MV-4-11 (cell line): ENCODE measurements at regions not wholly inside any gene's neighbourhood (a gene's known extent, or its start where the extent isn't known, plus 50 kb on each side); places are given as distances from the start of the nearest gene placed in this dataset.

ENCODE experiments used
- DNase-seq: peaks from one replicate; lab custom pipeline; 2025; lab: John Stamatoyannopoulos, UW

DNA sequence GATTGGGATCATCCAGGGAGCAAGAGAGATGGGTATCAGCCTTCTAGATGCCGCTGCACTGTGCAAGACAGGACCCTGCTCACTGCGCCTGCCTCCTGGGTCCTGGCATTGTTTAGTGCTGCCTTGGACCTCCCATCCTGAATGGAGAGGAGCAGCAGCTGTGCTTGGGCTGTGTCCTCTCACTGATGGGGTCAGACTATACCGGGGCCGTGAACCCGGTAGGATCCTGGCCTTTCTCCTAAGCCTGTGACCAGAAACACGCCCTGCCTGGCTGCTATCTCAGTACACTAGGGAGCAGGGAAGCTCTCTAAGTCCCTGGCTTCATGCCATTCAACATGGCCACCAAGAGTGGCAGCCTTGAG lies 309.4 kb upstream of the ZNF32 start:
- DNase-seq = no peak

DNA sequence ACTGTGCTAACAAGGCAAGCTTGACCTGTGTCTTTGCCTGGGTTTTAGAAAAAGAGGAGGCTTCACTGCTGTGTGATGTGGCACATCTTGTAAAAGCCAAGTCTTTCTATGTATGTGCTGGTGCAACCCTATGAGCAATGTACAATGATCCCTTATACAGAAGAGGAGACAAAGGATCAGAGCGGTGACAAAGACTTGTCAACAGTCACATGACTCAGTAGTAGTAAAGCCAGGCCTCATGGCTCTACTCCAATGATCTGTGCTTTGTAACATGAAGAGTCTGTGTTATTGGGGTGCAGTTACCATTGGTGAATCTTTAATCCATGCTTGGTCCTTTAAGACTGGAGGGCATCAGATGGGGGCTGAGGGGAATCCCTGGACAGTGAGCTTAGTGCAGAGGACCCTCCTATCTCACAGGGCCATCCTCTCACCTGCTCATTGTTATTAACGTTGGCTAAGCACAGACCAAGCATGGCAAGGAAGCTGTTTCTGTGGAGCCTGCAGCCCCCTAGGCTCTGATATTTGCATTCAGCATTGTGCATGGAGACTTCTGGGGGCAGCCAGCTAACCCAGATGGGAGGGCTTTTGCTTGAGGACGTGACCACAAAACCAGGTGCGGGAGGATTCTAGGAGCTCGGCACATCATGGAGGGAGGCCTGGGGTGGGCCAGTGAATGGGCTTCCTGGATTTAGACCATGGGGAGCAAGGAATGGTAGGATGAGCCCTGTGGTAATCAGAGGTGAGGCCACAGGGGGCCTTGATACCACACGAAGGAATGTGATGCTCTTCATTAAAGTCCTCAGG lies 308.8 kb upstream of the ZNF32 start:
- DNase-seq = no peak

DNA sequence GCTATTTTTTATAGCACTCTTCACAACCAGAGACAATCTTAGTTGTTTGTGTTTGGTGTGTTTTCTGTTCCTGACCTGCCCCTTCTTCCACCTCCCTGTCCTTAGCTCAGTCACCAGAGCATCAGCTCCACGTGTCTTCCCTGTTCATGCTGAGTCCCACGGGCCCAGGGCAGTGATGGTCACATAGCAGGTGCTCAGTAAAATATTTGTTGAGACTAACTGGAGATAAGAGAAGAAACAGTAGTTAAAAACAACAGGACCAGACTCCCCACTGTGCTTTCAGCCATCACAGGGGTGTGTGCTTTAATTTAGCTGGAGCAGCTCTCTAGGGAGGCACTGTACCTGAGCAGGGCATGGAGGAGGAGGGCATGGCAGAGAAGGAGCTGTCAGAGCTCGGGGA lies 307.3 kb upstream of the ZNF32 start:
- no peak for DNase-seq

DNA sequence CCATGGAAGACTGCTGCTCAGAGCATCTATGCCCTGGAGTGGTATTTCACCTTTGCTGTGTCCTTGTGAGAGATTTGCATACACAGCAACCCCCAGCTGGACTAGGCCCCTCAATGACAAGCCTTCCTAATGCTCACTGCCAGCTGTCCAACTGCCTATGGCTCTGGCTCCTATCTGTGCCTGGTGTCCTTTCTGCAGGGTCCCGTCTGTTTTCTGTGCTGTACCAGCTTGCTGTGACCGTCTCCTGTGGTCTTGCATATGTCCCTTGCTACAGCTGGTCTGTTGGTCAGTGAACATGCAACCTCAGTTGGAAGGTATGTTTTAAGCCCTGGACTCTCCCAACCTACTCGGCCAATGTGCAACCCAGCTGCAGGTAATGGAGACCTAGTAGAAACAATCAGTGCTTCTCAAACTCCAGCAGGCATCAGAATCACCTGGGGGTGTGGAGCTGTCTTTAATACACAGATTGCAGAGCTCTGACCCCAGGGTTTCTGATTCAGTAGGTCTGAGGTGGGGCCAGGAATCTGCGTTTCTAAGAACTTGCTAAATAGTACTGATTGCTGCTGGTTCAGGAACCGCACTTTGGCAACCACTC lies 306.4 kb upstream of the ZNF32 start:
- DNase-seq = no peak

DNA sequence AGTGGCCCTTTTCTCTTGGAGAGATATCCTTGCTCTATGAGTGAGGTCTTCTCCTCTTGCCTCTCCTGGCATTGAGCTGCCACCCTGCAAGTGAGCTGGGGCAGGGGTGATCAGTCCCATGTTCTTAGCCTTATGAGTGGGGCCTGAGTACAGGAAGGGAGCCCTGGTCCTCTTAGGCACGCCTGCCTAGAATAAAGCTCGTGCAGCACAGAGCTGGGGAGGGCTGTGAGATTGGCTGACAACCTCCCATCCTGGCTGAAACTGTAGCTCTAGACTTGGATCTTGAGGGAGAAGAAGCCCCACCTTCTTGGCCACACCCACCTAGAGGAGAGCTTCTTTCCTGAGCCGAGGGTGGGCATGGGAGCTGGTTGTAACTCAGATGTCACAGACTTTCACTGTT lies 305.0 kb upstream of the ZNF32 start:
- DNase-seq = no peak

DNA sequence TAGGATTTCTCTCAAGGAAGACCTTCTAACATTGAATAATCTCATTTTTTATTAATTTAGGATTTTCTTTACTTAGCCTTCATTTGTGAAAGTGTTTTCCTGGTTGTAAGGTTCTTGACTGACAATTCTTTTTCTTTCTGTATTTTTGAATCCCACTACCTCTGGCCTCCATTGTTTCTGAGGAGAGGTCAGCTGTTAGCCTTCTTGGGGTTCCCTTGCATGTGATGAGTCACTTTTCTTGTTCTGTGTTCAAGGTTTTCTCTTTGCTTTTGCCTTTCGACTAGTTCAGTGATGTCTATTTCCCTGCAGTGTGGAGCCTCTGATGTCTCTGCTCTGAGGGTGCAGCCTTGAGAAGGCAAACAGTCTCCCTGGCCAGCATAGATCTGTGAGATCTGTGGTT lies 304.1 kb upstream of the ZNF32 start:
- no peak for DNase-seq

DNA sequence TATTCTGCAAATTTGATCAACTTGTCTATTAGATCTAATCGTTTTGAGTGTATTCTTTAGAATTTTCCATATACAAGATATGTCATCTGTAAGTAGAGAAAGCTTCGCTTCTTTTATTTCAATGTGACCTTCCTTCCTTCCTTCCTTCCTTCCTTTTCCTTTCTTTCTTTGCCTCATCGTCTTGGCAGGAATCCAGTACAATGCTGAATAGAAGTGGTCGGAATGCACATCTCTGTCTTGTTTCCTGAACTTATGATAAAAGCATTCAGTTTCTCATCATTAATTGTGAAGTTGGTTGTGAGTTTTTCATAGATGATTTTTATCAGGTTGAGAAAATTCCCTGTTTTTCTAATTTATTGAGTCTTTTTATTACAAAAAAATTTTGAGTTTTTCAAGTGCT lies 300.7 kb upstream of the ZNF32 start:
- DNase-seq = no peak

DNA sequence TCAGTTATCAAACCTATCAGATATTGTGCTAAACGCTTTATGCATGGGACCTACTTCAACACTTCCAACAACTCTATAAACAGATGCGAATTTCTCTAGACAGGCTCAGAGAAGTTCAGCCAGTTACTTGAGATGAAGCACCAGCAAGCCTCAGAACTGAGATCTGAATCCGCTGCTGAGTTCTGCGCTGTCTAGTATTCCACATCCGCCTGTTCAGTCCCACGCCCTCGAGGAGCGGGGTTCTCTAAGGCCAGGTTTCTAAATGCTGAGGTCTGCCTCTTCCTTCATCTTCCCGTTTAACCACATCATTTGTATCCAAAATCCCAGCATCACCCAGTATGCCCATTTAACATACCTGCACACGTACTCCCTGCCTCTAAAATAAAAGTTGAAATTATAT lies 297.8 kb upstream of the ZNF32 start:
- no peak for DNase-seq

DNA sequence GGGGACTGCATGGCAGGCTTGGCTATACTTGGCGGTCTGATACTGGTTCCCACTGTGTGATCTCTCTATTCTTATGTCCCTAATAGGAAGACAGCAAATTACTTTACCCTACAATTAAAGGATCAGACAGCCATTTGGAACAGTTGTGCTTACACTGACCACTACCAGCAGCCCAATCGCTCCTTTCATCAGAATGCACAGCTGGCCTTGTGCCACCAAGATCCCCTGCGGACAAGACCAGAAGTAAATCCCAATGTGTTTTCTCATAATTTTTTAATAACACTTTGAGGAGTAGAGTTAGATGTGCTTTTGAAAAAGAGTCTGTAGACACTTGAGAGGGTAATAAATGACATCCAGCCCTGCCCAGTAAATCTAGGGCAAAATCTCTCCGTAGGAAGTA lies 297.2 kb upstream of the ZNF32 start:
- DNase-seq = no peak

DNA sequence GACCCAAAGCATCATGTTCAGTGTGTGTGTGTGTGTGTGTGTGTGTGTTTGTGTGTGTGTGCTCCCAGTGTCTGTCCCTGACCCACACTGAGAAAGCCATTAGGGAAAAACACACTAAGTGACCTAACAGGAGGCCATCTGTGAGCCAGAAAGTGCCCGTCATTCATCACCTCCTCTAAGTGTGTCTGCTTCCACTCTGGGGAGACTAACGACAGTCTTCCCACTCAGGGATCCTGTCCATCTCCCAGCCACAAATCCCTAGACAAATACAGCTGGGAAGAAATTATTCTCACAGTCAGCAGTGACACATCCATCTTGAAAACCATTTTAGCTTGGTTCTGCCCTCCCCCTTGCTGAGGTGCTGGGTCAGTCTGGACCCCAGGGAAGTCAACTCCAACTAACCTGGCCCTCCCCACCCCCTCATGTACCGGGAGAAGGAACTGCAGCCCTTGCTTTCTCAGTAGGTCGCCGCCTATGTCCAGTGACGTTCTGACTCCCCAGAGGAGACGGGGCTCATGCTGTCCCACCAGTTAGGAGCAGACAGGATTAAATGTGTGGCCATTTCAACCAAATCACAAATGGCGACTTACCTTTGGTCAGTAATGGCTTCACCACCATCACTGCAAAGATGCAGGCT lies 296.5 kb upstream of the ZNF32 start:
- no peak for DNase-seq

DNA sequence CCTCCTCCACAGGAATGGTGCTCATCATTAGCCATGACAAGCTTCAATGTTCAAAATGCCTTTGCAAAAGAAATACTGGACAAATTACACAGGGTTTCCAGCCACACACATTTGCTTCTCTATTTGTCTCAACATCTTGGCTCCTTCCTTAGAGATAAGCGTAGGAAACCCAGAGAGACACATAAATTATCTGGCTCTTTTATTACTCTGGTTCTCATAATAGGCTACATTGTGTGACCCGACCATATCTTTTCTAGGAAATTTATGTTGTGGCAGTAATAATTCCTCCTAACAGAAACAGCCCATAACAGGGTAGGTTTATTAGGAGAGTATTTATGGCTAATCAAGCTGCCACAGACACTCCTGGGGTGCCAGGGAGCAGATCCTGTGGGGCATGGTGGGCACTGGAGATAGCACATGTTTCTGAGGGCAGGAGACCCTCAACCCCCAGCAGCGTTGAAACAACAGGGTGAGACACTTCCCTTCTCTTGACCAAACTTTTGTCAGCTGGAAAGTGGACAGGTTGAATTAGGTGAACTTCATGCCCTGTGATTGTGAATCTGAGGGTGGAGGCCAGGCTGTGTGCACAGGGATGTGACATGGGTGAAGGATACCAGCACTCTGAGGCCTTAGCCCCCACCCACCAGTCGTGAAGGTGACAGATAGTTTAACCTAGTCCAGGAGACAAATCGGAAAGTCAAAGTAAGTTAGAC lies 295.9 kb upstream of the ZNF32 start:
- no peak for DNase-seq

DNA sequence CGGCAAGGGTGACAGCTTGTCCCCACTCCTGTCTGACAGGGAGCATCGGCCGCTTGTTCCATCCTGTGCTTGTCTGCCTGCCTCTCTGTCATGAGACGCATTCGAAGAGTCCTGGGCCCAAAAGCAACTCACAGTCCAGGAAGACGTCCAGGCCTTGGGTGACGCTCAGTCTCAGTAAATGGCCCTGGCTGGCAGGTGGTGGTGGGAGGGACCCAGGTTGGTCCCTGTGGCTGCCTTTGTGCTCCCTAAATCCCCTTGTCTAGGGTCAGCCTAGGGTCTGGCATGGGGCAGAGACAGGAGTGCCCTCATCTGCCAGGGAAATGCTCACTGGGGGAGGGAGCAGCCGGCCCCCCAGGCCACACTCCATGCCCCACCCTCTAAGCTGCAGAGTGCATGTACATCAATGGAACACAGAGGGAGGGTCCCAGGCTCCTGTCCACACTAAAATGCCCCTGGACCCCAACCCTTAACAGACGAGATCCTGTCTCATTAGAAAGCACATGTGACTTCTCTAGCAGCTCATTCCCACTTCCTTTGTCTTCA lies 295.2 kb upstream of the ZNF32 start:
- no peak for DNase-seq

DNA sequence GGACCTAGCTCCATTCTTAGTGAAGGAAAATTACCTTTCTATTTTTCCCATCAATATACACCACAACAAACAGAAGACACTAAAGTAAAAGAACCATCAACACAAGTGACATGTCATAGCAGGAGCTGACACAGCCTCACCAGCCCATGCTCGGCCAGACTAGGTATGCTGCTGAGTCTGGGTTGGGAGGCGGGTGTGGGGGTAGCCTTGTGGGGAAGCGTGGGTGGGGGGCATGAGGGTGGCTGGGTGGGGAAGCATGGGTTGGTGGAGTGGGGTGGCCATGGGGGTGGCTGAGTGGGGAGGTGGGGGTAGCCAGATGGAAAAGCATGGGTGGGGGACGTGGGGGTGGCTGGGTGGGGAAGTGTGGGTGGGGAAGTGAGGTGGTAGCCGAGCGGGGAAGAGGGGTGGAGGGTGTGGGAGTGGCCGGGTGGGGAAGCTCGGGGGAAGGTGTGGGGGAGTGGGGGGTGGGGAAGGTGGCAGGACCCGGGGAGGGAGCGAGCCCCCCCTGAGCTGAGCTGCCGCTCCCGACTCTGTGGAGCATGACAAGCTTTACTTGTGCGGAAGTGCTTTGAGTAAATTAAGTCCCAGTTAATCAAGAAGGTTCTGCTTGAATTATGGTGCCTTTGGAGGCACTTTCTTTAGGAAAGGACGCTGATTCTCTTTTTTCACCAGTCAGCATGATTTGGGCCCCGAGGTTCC lies 294.6 kb upstream of the ZNF32 start:
- no peak for DNase-seq

DNA sequence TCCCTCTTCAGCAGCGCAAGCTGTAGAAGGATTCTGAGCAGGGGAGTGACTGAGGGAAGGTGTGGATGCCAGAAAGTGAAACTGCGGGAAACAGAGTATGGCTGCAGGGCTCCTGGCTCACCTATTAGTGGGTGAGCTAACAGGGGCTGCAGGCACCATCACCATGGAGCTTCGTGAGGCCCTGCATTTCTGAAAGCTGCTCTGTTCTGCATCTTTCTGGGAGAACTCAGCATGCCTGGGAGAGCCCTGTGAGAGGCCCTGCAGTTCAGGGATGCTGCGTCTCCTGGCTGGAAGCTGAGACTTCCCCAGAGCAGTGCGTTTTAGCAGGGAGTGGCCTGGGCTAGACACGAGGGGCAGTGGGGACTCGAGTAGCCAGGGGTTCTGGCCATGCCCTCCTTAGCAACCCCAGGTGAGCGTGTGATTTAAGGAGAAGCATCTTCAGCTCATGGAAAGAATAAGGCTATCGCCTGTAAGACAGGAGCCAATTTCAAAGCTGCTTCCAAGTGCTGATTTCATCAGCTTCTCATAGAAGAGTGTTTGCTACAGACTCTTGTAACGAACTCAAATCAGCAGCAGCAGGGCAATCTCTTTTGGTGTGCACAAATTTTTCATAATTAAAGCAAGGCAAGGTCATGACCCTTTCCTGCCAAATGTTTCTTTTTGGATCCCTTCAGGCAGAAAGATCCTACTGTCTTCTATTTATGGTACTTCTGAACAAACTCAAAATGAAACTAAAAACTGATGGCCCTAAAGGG lies 293.6 kb upstream of the ZNF32 start:
- DNase-seq = no peak

DNA sequence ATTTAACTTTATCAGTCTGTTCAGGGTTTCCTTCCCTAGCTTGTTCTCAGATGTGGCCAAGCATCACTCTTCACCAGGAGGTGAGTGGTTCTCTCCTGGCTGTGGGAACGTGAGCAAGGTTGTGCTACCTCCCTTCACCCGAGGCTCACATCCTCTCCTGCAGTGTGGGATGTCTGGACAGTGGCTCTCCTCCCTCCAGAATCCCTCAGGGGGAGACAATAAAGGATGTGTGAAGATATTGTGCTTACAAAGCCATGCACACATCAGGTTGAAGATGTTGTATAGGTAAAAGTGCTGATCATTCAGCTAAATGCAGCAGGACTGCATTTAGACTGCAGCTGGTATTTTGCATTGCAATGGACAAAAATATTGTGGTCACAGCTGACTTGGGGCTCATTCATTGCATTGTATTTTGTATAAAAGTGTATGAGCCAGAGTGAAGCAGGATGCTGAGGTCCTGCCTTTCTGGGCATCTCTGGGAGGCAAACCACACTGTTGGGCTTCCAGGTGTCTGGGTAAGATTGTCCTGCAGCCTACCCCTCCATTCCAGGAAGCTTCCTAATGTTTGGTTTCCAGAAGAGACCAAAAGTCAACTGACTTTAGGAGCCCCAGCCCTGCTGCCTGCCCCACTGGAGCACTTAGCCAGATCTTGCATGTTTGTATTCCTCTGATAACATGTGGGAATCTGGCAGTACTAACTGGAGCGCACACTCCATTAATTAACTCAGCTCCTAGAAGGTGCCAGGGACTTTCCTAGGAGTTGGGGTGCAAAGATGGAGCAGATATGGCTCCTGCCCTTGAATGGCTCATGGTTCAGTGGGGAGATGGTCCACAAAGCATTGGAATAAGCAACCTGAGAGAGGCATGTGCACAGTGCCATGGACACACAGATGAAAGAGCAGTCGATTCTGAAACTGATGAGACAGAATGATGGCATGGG lies 292.5 kb upstream of the ZNF32 start:
- no peak for DNase-seq

DNA sequence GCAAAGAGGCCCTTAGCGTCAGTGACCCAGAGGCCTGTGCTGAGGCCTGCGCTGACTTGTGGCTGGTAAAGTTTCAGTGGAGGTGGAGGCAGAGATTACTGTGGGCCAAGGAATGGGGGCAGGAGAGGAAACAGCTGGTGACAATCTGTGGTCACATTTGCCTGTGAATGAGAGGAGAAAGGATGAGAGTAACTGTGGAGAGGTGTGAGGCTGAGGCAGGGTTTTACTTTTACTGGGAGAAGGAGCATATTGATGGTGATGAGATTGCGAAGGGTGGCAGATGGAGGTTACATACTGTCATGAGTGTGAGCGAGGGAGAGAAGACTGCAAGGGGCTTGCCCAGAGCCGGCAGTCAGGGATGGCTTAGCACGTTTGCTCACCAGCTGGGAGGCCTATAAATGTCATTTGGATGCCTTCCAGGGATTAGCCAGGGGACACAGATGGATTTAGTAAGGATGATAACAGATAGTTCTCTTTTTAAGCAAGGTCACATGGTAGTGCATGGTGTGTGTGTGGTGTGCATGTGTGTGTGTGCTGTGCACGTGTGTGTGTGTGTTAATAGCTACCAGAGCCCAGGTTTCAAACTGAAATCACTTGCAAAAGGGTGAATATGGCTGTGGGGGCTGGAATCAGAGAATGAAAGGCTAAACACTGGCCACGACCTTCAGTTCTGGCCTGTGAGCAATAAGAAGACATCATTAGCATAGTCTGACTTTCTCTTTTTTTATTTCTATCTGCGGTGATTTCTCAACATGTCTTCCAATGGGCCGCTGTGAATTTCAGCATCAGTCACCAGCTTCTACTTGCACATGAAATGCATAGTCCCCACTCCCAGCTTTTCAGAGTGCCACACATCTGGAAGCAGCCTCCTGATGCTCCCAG lies 291.5 kb upstream of the ZNF32 start:
- DNase-seq = no peak

DNA sequence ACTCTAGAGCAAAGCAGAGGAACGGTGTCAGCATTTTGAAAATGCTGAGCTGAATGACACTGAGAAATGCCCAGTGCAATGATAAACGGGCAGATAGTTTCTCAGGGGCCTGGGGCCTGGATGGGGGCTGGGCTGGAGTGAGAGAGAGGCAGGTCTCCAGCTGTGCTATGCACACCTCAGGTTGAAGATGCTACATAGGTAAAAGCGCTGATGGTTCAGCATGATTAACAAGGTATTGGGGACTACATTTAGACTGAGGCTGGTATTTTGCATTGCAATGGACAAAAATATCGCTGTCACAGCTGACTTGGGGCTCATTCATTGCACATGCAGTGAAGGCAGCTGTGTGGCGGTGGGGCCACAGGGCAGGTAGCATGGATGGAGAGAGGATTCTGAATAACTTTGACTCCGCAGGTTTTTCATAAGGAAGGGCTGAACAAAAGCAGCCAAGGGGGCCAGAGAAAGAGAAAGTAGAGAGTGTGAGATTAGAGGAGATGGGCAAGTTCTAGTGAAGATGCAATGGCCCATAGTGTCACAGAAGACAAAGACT lies 290.8 kb upstream of the ZNF32 start:
- DNase-seq = no peak

DNA sequence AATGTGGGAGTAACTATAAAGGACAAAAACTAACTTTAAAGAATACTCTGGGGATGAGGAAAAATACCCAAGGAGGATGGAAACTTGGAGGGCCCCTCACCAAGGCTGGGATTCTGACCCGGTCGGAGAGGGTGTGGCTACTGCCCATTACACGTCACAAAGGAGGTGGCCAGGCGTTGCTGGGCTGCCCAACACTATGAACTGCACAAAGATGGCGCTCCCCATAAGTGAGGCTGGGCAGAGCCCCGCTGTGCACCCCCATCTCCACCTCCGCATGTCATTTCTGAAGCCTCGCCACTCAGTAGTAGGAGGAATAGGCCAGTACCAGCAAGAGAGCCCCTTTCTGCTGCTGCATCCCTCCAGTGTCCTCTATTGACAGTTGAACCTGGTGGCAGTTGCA lies 290.1 kb upstream of the ZNF32 start:
- no peak for DNase-seq
